G401.6 (cell line): ENCODE measurements at regions not wholly inside any gene's neighbourhood (a gene's known extent, or its start where the extent isn't known, plus 50 kb on each side); places are given as distances from the start of the nearest gene placed in this dataset.
"Not testable (repeated sequence)": the region's sequence is repeated elsewhere in the genome, so short reads cannot be mapped to it uniquely, and the experiment has no call there.

Experiments used
- FAIRE-seq: peaks from 2 replicates; lab custom pipeline; 2012; peaks lifted over from hg19 to GRCh38; lab: Jason Lieb, UNC

- no peak for FAIRE-seq
These were observed 195.5 kb downstream of the CDCA7 start for GRCh38 chr2:173550143-173550542.

- no peak for FAIRE-seq
These were observed 197.9 kb downstream of the CDCA7 start for GRCh38 chr2:173552531-173552930.

GRCh38 chr2:173553593-173553992 lies 198.9 kb downstream of the CDCA7 start:
- FAIRE-seq = no peak

- no peak for FAIRE-seq
These were observed 201.2 kb downstream of the CDCA7 start for GRCh38 chr2:173555833-173556232.

- FAIRE-seq = no peak
These were observed 202.1 kb downstream of the CDCA7 start for GRCh38 chr2:173556816-173557215.

- FAIRE-seq = no peak
These were observed 202.8 kb downstream of the CDCA7 start for GRCh38 chr2:173557497-173557896.

- no peak for FAIRE-seq
These were observed 212.8 kb downstream of the CDCA7 start for GRCh38 chr2:173567493-173567892.

GRCh38 chr2:173568054-173568453 lies 213.4 kb downstream of the CDCA7 start:
- no peak for FAIRE-seq

GRCh38 chr2:173571021-173571821 lies 216.5 kb downstream of the CDCA7 start:
- no peak for FAIRE-seq

- FAIRE-seq = no peak
These were observed 217.4 kb downstream of the CDCA7 start for GRCh38 chr2:173571887-173572680.

- FAIRE-seq = no peak
These were observed 218.2 kb downstream of the CDCA7 start for GRCh38 chr2:173572848-173573247.

GRCh38 chr2:173573782-173574181 lies 219.1 kb downstream of the CDCA7 start:
- FAIRE-seq = not testable (repeated sequence)

- no peak for FAIRE-seq
These were observed 219.8 kb downstream of the CDCA7 start for GRCh38 chr2:173574324-173575112.

- no peak for FAIRE-seq
These were observed 223.9 kb downstream of the CDCA7 start for GRCh38 chr2:173578404-173579107.

- FAIRE-seq = no peak
These were observed 225.7 kb downstream of the CDCA7 start for GRCh38 chr2:173580351-173580750.

GRCh38 chr2:173580956-173581355 lies 226.3 kb downstream of the CDCA7 start:
- no peak for FAIRE-seq

GRCh38 chr2:173583196-173583595 lies 228.5 kb downstream of the CDCA7 start:
- FAIRE-seq = no peak

GRCh38 chr2:173584000-173584399 lies 229.3 kb downstream of the CDCA7 start:
- FAIRE-seq = no peak

- FAIRE-seq = no peak
These were observed 230.2 kb downstream of the CDCA7 start for GRCh38 chr2:173584676-173585458.

GRCh38 chr2:173588931-173589369 lies 234.3 kb downstream of the CDCA7 start:
- no peak for FAIRE-seq

- no peak for FAIRE-seq
These were observed 235.1 kb downstream of the CDCA7 start for GRCh38 chr2:173589604-173590275.
